ENCODE measurements at regions not wholly inside any gene's neighbourhood (a gene's known extent, or its start where the extent isn't known, plus 50 kb on each side); places are given as distances from the start of the nearest gene placed in this dataset.

GRCh38 chr2:81304154-81304830, 999.7 kb upstream of the LRRTM1 start:
- Histone ChIP-seq H3K27me3 (no peaks in the 10 kb centered on the region), H3K36me3 (no peaks in the 10 kb centered on the region), H3K4me3 (no peak overlapping the region), H3K9me3 (peaks cover 4% of the 10 kb centered on the region), H3K4me1 (no peaks in the 10 kb centered on the region), H3K27ac (no peak overlapping the region)
- DNase-seq (ENCODE audit: low spot score in 2 of 2) = no peak
- no peak for TF ChIP-seq EP300 (IDR thresholded peaks at IDR 0.05)
- no peak for TF ChIP-seq POLR2AphosphoS5 (IDR thresholded peaks at IDR 0.05)
- no peak for TF ChIP-seq POLR2A (IDR thresholded peaks at IDR 0.05)
- TF ChIP-seq CTCF (IDR thresholded peaks at IDR 0.05) = no peak
- WGBS = 31% methylated on average over 9 of the region's 9 CpGs

- no peak for TF ChIP-seq EP300 (IDR thresholded peaks at IDR 0.05)
- no peak for TF ChIP-seq POLR2AphosphoS5 (IDR thresholded peaks at IDR 0.05)
- no peak for TF ChIP-seq CTCF (IDR thresholded peaks at IDR 0.05)
- no peak for TF ChIP-seq POLR2A (IDR thresholded peaks at IDR 0.05)
- 87% methylated on average over 1 of the region's 1 CpG for WGBS
- Histone ChIP-seq H3K4me3 (no peak overlapping the region), H3K4me1 (no peaks in the 10 kb centered on the region), H3K9me3 (peaks cover 9% of the 10 kb centered on the region), H3K27ac (no peak overlapping the region), H3K27me3 (no peaks in the 10 kb centered on the region), H3K36me3 (no peaks in the 10 kb centered on the region)
- no peak for DNase-seq (ENCODE audit: low spot score in 2 of 2)
Observed at GRCh38 chr2:81303321-81303720, 998.8 kb upstream of the LRRTM1 start.

- TF ChIP-seq POLR2AphosphoS5 (IDR thresholded peaks at IDR 0.05) (no peak), POLR2A (IDR thresholded peaks at IDR 0.05) (no peak), CTCF (IDR thresholded peaks at IDR 0.05) (no peak), EP300 (IDR thresholded peaks at IDR 0.05) (no peak)
- WGBS = 84% methylated on average over 1 of the region's 1 CpG
- H3K36me3 ChIP-seq = no peaks in the 10 kb centered on the region
- H3K4me1 ChIP-seq = no peaks in the 10 kb centered on the region
- H3K9me3 ChIP-seq = peaks cover 13% of the 10 kb centered on the region
- H3K27me3 ChIP-seq = no peaks in the 10 kb centered on the region
- H3K4me3 ChIP-seq = no peak overlapping the region
- no peak overlapping the region for H3K27ac ChIP-seq
- DNase-seq (ENCODE audit: low spot score in 2 of 2) = no peak
Observed at GRCh38 chr2:81299841-81300240, 995.3 kb upstream of the LRRTM1 start.

GRCh38 chr2:81290846-81291245, 986.3 kb upstream of the LRRTM1 start:
- TF ChIP-seq CTCF (IDR thresholded peaks at IDR 0.05) (no peak), POLR2AphosphoS5 (IDR thresholded peaks at IDR 0.05) (no peak), EP300 (IDR thresholded peaks at IDR 0.05) (no peak), POLR2A (IDR thresholded peaks at IDR 0.05) (no peak)
- no peak for DNase-seq (ENCODE audit: low spot score in 2 of 2)
- whole genome bisulfite sequencing = 91% methylated on average over 3 of the region's 3 CpGs
- Histone ChIP-seq H3K9me3 (no peaks in the 10 kb centered on the region), H3K27me3 (no peaks in the 10 kb centered on the region), H3K36me3 (no peaks in the 10 kb centered on the region), H3K4me3 (no peak overlapping the region), H3K27ac (no peak overlapping the region), H3K4me1 (no peaks in the 10 kb centered on the region)

- no peak for DNase-seq (ENCODE audit: low spot score in 2 of 2)
- Histone ChIP-seq H3K4me1 (no peaks in the 10 kb centered on the region), H3K27ac (no peak overlapping the region), H3K27me3 (no peaks in the 10 kb centered on the region), H3K36me3 (no peaks in the 10 kb centered on the region), H3K9me3 (peaks cover 3% of the 10 kb centered on the region), H3K4me3 (no peak overlapping the region)
- TF ChIP-seq EP300 (IDR thresholded peaks at IDR 0.05) (no peak), POLR2A (IDR thresholded peaks at IDR 0.05) (no peak), POLR2AphosphoS5 (IDR thresholded peaks at IDR 0.05) (no peak), CTCF (IDR thresholded peaks at IDR 0.05) (no peak)
- 38% methylated on average over 2 of the region's 2 CpGs for WGBS
Observed at GRCh38 chr2:81283081-81283480, 978.5 kb upstream of the LRRTM1 start.
